ENCODE measurements at regions not wholly inside any gene's neighbourhood (a gene's known extent, or its start where the extent isn't known, plus 50 kb on each side); places are given as distances from the start of the nearest gene placed in this dataset.

GRCh38 chr1:224544346-224545110, 71.6 kb upstream of the CNIH3 start:
- TF ChIP-seq CTCF (IDR thresholded peaks at IDR 0.05) (no peak), POLR2A (IDR thresholded peaks at IDR 0.05) (no peak)

Measured in body of pancreas (tissue), 4 donors.